ENCODE measurements at regions not wholly inside any gene's neighbourhood (a gene's known extent, or its start where the extent isn't known, plus 50 kb on each side); places are given as distances from the start of the nearest gene placed in this dataset.

DNA sequence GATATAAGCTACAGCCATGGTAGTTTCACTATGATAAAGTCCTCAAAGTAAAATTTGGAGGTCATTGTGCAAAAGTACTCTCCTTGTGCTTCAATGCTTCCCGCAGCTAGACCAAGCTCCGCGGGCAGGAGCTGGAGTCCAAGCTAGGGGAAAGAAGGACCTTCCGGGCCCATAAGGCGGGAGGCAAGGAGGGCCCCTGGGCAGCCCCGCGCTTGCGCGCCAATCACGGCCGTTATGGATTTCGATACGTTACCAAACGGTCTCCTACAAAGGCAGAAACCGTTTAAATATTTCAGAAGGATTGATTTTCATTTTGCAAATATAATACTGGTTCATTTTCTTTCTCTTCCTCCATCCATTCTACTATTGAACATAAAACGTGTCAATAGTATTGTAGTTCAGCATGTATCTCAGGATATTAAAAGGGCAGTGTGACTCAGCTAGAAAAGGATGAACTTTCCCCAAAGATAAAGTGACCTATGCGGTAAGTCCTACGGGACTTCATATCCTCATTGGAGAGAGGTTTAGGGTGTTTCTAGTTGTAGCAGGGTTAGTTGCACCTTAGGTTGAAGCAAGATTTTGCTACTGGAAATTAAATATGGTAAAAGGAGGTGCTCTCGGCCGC is 128.0 kb downstream of the KIF20B start:
- no peak for DNase-seq (ENCODE audit: low read depth)

DNA sequence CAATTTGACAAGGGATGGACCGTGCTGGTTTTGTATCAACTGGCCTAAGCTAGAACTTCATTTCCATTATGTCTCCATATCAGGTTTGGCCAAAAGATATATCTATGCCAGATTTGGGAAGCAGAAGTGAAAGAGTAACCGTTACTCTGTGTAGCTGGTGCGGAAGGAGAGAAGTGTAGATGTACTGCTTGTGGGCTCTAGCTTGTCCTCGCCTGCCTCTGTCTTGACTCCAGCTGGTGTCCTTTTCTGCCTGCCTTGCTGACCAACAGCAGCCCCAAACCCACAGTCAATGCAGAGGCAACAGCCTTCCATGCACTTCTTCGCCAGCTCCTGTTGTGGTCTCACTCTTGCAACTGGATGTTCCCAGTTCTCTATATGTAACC is 128.5 kb downstream of the KIF20B start:
- DNase-seq (ENCODE audit: low read depth) = no peak

DNA sequence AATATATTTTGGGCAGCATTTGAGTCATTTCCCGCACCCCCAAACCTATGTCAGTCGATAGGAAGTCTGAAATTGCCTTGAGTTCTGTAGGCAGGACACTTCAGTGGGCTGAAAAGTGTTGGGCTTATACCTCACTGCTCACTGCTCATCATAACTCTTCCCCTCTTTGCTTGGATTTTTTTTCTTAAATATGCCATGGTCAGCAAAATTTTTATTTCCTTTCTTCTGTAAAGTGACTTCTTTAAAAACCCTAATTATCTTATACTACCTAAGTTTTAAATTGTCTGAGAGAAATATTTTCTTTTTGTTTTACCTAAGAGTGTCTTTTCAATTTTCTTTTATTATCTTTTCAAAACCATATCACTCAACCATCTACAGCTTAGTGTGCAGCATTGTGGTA is 129.2 kb downstream of the KIF20B start:
- DNase-seq (ENCODE audit: low read depth) = no peak

- DNase-seq (ENCODE audit: low read depth) = no peak
Observed at GRCh38 chr10:89836840-89837164, 135.4 kb downstream of the KIF20B start.

- no peak for DNase-seq (ENCODE audit: low read depth)
Observed at GRCh38 chr10:89837165-89838043, 136.0 kb downstream of the KIF20B start.

DNA sequence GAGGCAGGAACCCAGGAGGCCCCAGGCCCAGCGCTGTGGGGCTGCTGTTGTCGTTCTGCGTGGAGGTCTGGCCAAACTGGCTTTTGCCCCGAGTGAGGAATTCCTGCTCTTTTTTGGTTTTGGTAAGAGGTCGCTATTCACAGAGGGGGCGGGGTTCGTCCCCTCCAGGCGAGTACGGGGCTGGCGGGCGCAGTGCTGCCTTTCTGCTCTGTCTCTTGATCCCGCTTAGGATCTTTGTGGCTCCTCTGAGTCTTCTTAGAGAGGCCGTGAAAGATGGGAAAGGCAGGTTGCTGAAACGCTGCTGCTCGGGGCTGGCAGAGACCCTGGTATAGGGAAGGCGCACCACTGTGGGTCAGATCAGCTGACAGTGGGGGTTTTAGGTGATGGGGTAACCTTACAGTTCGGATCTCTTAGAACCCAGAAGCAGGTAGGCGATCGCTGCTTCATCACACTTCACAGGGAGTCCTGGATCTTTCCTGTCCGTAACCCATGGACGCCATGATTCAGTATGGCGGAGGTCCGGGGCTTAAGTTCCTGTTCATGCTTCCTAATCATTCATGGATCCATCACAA is 136.7 kb downstream of the KIF20B start:
- DNase-seq (ENCODE audit: low read depth) = no peak

GRCh38 chr10:89845541-89846280 is 144.3 kb downstream of the KIF20B start:
- peak; percentile 5 for DNase-seq (ENCODE audit: low read depth)

DNA sequence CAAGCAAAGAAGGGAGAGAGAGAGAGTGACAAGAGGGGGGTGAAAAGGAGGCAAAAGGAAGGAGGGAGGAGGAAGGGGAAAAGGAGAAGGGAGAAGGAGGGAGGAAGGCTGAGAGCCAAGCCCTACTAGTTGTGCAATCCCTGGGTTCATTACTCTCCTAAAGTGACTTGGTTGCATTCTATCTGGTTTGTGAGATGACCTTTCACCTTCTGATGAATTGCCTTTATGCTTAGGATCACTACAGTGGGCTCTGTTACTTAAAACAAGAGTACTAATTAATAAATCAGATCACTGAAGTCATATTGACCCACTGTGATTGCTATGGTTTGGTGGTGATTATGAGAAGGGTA is 144.9 kb downstream of the KIF20B start:
- DNase-seq (ENCODE audit: low read depth) = no peak

DNA sequence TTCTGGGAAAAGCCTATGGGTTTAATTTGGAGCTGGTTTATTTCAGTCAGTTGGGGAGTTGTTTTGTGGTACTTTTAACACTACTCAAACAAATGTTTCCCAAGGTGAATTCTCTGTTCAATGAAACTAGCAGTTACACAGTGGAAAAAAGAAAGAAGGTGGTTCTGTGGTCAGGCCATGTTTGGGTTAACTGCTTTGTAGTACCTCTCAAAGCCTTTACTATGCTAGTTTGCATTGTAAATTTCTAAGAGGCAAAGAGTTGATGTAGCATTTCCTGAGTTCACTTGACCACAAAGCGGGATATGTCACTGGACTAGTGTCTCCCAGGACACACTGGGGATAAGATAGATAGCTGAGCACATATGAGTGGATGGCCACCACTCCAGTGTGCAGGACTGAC is 145.4 kb downstream of the KIF20B start:
- no peak for DNase-seq (ENCODE audit: low read depth)

GRCh38 chr10:89852872-89853271 is 151.5 kb downstream of the KIF20B start:
- no peak for DNase-seq (ENCODE audit: low read depth)

- DNase-seq (ENCODE audit: low read depth) = no peak
Observed at GRCh38 chr10:89853781-89854191, 152.4 kb downstream of the KIF20B start.

- no peak for DNase-seq (ENCODE audit: low read depth)
Observed at GRCh38 chr10:89857431-89858042, 156.1 kb downstream of the KIF20B start.

DNA sequence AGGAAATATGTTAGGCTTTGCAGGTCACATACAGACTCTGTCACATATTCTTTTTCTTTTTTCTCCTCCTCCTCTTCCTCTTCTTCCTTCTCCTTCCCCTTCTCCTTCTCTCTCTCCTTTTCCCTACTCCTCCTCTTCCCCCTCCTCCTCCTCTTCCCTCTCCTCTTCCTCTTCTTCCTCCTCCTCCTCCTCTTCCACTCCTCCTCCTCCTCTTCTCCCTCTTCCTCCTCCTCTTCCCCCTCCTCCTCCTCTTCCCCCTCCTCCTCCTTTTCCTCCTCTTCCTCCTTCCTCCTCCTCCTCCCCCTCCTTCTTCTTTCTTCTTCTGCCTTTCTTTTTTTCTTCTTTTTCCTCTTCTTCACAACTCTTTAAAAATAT is 159.8 kb downstream of the KIF20B start:
- no peak for DNase-seq (ENCODE audit: low read depth)

DNA sequence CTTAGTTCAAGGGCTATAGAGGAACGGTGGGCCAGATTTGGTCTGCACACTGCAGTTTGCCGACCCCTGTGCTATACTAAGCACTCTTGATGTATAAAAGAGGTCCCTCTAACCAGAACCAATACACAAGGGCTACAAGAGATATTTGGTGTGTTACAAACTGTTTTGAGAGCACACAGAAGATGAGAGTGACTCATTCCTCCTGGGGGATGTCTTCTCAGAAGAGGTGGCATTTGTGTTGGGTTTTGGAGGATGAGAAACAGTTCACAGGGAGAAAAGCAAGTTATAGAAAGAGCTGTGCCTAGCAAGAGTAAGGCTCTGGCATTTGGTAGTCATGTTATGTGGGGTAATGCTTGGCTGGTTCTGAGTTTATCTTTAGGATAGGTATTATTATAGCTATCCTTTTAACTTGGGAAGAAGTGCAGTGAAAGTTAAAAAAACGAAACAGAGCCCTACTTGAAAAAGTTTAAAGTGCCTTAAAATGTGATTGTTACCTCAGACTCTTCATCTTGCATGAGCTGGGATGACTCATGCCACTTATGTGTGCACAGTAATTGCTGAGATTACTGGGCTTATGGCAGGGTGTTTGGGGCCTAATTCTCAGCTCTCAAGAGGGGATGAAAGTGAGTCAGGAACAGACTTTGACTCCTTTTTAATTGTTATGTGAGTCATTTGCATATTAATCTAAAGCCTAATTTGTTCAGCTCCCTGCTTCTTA is 160.4 kb downstream of the KIF20B start:
- peak; percentile 4 for DNase-seq (ENCODE audit: low read depth)

GRCh38 chr10:89867964-89868363 is 166.6 kb downstream of the KIF20B start:
- no peak for DNase-seq (ENCODE audit: low read depth)

- no peak for DNase-seq (ENCODE audit: low read depth)
Observed at GRCh38 chr10:89869180-89869579, 167.8 kb downstream of the KIF20B start.

GRCh38 chr10:89869592-89870156 is 168.3 kb downstream of the KIF20B start:
- no peak for DNase-seq (ENCODE audit: low read depth)

DNA sequence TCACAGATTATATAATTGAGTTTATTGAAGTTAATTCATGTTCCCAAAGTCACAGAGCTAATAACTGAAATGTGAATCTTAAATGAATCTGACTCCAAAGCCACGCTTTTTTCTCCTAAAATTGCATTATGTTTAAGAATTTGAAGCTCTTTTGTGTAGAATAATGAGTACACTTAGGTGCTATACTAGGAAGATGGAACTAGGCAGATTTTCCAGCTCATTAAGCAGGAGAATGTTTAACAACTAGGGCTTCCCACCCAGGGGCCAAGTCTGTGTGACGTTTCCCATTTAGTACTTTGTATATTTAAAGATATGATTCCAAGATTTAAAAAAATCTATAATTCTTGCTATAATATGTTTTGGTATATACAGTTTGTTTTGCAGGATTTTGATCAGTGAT is 169.5 kb downstream of the KIF20B start:
- no peak for DNase-seq (ENCODE audit: low read depth)

- no peak for DNase-seq (ENCODE audit: low read depth)
Observed at GRCh38 chr10:89873055-89873454, 171.7 kb downstream of the KIF20B start.

DNA sequence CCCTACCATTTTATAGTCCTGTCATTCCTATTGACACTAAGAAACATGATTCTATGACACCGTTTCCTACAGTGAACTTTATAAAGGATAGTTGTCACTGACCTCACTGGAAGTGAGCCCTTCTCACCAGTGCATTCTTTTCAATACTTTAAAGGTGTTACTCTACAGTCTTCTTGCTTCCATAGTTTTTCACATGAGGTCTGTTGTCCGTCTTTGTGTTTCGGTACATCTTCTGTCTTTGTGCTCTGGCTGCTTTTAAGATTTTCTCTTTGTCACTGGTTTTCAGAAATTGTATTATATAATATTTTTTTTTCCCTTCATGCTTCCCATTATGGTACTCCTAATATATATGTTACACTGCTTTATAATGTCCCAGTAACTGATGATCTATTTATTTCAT is 174.2 kb downstream of the KIF20B start:
- DNase-seq (ENCODE audit: low read depth) = no peak

DNA sequence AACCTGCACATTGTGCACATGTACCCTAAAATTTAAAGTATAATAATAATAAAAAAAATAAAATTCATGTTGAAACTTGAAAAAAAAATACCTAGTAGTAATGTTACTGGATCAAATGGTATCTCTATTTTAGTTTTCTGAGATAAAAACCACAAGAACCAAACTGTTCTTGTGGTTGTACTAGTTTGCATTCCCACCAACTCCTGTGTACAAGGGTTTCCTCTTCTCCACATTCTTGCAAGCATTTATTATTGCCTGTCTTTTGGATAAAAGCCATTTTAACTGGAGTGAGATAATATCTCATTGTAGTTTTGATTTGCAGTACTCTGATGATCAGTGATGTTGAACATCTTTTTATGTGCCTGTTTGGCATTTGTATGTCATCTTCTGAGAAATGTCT is 177.7 kb downstream of the KIF20B start:
- no peak for DNase-seq (ENCODE audit: low read depth)

All from HS-27A (cell line).